OCI-LY3 (cell line): ENCODE measurements at regions not wholly inside any gene's neighbourhood (a gene's known extent, or its start where the extent isn't known, plus 50 kb on each side); places are given as distances from the start of the nearest gene placed in this dataset.

Source experiments
- CTCF ChIP-seq: fragments of 200-600, 300-600 bp; sonication (generic); IDR thresholded peaks from 2 replicates; pipeline ENCODE4 v1.5.1; 2014; ENCODE audit warnings: antibody characterized with exemption, low read length, low read depth
- EZH2phosphoT487 ChIP-seq: fragments of 200-600 bp; shearing (Covaris generic); IDR thresholded peaks from 2 replicates; pipeline ENCODE4 v1.6.1; 2018; ENCODE audit warnings: antibody characterized with exemption, mixed run types, low read depth

DNA sequence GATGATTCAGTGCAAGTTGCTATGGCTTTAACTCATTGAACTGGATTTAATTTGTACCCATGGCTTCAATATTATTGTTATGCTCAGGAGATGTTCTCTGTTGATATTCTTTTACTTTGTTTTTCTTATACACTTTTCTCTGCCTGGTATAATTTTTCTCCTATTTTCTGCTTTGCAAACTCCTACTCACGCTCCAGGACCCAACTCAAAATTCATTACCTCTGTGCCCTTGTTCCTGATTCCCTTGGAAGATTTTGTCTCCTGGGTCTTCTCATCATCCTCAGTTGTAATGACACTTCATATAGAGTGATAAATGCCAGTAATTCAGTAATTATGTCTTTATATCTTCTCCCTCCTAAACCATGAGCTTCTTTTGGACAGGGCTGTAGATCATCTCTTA, 259.9 kb upstream of the JADE1 start:
- TF ChIP-seq CTCF (no peak), EZH2phosphoT487 (no peak)
